GM21825 (cell line): ENCODE measurements at regions not wholly inside any gene's neighbourhood (a gene's known extent, or its start where the extent isn't known, plus 50 kb on each side); places are given as distances from the start of the nearest gene placed in this dataset.

Experiments used
- ATAC-seq: cut with Tn5 transposase; IDR thresholded peaks from one replicate; pipeline ENCODE4 v1.9.1; 2021; ENCODE audit warnings: mild to moderate bottlenecking, moderate library complexity; ENCODE audit not compliant: unreplicated experiment

- no peak for ATAC-seq
Measured at GRCh38 chr4:114497116-114497515, 101.5 kb upstream of the UGT8 start.

DNA sequence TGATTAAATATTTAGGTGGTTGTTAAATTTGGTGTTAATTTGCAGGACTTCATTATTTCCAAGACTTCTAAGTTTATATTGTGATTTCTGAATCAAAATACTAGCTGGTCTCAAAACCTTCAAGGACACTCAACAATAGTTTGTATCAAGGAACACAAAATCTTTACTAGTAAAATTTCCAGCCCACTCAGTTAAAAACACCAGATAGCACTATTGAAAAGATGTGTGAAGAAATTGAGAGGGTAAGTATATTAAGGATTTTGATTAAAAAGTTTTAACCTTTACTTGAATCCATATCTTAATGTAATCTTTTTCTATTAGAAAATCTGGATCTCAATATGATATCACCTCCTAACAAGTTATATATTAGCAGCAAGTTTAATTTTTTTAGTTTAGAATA lies 89.3 kb upstream of the UGT8 start:
- no peak for ATAC-seq

DNA sequence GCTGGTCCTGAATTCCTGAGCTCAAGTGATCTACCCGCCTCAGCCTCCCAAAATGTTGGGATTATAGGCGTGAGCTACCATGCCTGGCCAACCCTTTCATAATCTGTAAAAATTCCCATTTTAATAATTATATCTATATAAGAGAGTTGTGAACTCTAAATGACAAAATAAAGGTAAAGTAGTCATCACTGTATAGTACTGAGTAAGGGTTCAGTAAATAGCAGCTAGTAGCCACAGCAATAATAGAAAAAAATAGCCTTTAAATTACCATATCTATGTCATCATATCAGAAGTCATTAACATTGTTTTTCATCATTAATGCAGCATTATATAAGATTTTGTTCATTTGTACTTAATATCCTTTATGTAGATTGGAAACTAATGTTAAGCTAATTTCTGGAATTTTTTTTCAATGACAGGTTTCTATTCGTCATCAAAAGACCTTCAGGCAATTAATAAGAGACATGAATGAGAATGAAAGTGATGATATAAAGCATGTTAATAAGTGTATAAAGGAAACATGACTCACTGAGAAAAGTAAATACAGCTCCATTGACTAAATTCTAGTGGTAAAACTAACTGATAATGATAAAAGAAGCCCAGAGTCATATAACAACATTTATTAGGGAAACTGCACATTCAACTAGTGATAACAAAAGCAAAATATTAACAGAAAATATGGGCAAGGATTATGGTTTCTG lies 85.9 kb upstream of the UGT8 start:
- no peak for ATAC-seq

DNA sequence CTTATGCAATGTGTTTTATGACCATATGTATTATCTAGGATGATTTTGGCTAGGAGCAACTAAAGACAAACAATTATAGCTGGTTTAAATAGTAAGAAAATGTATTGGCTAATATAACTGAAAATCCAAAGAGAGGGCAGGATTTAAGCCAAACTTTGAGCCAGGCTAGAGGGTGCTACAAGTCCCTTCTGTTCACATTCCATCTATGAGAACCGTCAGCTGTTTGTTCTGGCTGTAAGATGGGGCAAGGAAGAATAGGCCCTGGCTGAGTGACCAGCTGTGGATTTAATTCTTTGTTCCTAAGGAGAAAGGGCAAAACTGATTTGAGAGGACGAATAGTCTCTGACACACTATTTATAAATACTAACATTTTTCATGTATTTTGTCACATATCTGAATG lies 79.2 kb upstream of the UGT8 start:
- ATAC-seq: no peak

- ATAC-seq: no peak
Measured at GRCh38 chr4:114527170-114527569, 71.4 kb upstream of the UGT8 start.

DNA sequence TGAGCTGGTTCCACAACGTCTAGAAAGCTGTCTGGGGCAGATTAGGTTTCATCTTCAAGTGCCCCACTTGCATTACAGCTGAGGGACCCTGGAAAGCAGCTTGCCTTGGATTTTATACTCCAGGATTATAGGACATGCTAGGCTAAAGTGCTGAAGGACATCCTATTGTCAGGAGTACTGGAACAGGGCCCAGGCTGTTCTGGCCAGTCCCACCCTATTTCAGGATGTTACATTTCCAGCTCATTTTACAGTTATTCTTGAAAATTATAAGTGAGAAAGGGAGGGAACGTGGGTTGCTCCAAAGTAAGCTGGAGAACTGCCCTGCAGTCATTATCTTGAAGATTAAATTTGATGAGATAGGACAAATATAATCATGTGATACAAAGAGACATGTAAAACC lies 71.0 kb upstream of the UGT8 start:
- no peak for ATAC-seq

- no peak for ATAC-seq
Measured at GRCh38 chr4:114535725-114536124, 62.9 kb upstream of the UGT8 start.

DNA sequence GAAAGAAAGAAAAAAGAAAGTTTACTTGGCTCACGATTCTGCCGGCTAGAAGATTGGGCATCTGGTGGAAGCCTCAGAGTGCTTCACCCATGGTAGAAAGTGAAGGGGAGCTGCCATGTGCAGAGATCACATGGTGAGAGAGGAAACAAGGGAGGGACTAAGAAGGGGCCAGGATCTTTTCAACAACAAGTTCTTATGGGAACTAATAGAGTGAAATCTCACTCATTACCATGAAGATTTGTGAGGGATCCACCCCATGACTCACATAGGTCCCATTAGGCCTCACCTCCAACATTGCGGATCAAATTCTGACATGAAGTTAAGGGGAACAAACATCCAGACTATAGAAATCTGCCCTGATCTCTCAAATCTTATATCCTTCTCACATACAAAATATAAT lies 61.3 kb upstream of the UGT8 start:
- no peak for ATAC-seq

- no peak for ATAC-seq
Measured at GRCh38 chr4:114538012-114538617, 60.5 kb upstream of the UGT8 start.

DNA sequence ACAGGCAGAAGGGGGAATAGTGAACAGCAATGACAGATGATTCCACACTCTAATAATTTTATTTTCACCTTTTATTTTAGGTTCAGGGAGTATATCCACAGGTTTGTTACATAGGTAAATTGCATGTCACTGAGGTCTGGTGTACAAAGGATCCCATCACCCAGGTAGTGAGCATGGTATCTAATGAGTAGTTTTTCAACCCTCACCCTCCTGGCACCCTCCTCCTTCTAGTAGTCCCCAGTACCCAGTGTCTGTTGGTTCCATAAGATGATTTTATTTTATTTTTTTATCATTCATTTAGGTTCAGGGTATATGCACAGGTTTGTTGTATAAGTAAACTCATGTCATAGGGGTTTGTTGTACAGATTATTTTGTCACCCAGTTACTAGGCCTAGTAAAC lies 58.6 kb upstream of the UGT8 start:
- ATAC-seq: no peak

DNA sequence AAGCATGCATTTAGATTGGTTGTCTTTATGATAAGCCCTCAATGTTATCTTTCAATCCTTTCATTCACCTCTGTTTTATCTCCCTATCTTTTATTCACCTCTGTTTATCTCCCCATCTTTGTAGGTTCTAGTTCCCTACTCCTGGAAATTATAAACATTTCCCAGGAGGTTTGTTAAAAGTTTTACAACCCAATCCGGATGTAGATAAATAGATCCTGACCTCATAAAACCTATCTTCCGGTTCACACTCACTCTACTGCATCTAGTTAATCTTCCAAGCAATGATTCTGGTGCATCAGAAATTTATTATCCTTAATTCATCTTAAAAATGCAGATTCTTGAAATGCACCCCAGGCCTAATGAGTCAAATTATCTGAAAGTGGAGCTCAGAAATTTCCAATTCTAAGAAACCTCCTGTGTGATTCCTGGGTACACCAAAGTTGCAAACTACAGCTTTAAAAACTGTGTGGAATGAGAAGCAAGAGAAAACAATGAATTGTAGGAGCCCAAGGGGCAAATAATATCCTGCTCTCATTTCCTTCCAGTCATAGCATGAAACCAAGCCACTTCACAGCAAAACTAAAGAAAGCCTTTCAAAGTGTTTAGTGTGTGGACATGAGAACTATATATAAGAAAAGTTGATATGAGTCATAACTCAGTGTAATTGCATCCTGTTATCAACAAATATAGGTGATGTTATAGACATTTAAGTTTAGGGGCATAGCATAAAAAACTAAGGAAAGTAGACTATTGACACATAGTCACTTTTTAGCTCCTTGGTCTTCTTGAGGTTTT lies 51.1 kb upstream of the UGT8 start:
- ATAC-seq: no peak
